ENCODE measurements at regions not wholly inside any gene's neighbourhood (a gene's known extent, or its start where the extent isn't known, plus 50 kb on each side); places are given as distances from the start of the nearest gene placed in this dataset.

- TF ChIP-seq CTCF (IDR thresholded peaks at IDR 0.05) (no peak), ZFX (IDR thresholded peaks at IDR 0.05; ENCODE audit: borderline replicate concordance) (no peak)
Measured at GRCh38 chr11:39809833-39810232, 1649.6 kb downstream of the LRRC4C start.

Measured in 22Rv1 (cell line).